A673 (cell line): ENCODE measurements at regions not wholly inside any gene's neighbourhood (a gene's known extent, or its start where the extent isn't known, plus 50 kb on each side); places are given as distances from the start of the nearest gene placed in this dataset.

ENCODE experiments used
- BruUV-seq: library from RNA; stranded (reverse); fragments of 400-500 nt; replicated peaks from 2 replicates; lab custom pipeline; 2021; lab: Mats Ljungman, UMichigan
- CTCF ChIA-PET: fragments of 300-600 bp; sonication (Branson Sonifier 250); formaldehyde crosslinking; loops from one replicate; lab custom pipeline; 2022; ENCODE audit warnings: antibody characterized with exemption; lab: Charles Lee
- POLR2A ChIA-PET: fragments of 300-600 bp; sonication (Branson Sonifier 250); formaldehyde crosslinking; loops from one replicate; lab custom pipeline; 2022; ENCODE audit warnings: antibody characterized with exemption; ENCODE audit not compliant: low non-redundant PET; lab: Charles Lee
- DNase-seq: peaks from one replicate; pipeline ENCODE4 v3.0.0-alpha.2; 2015; ENCODE audit warnings: low spot score
- H3K27ac ChIP-seq: fragments of 200-600 bp; sonication (generic); 2 replicates; pipeline ENCODE4 v1.5.1; 2016; ENCODE audit warnings: mixed run types, low read depth, mild to moderate bottlenecking, mixed read lengths, antibody characterized with exemption, low read length; ENCODE audit not compliant: poor library complexity, severe bottlenecking
- H3K27me3 ChIP-seq: fragments of 200-600 bp; sonication (generic); replicated peaks from 2 replicates; pipeline ENCODE4 v1.6.1; 2017; ENCODE audit warnings: mixed run types, low read depth, mild to moderate bottlenecking, mixed read lengths, antibody characterized with exemption, low read length; ENCODE audit not compliant: insufficient read depth, poor library complexity
- H3K36me3 ChIP-seq: fragments of 200-600 bp; sonication (generic); 2 replicates; pipeline ENCODE4 v1.6.1; 2016; ENCODE audit warnings: mixed run types, mild to moderate bottlenecking, mixed read lengths, antibody characterized with exemption, low read length; ENCODE audit not compliant: insufficient read depth, poor library complexity, severe bottlenecking
- H3K4me1 ChIP-seq: fragments of 200-600 bp; sonication (generic); 2 replicates; pipeline ENCODE4 v1.6.1; 2017; ENCODE audit warnings: mixed run types, mild to moderate bottlenecking, mixed read lengths, antibody characterized with exemption, low read length; ENCODE audit not compliant: insufficient read depth, poor library complexity, severe bottlenecking
- H3K4me3 ChIP-seq: fragments of 200-600 bp; sonication (generic); 2 replicates; pipeline ENCODE4 v1.5.1; 2016; ENCODE audit warnings: low read depth, mixed run types, mild to moderate bottlenecking, mixed read lengths, low read length; ENCODE audit not compliant: poor library complexity, severe bottlenecking
- H3K9me3 ChIP-seq: fragments of 200-600 bp; sonication (generic); 2 replicates; pipeline ENCODE4 v1.6.1; 2016; ENCODE audit warnings: mixed run types, low read depth, mild to moderate bottlenecking, mixed read lengths, antibody characterized with exemption, low read length; ENCODE audit not compliant: poor library complexity, severe bottlenecking
- EZH2 ChIP-seq: fragments of 200-600 bp; sonication (generic); IDR thresholded peaks from 2 replicates; pipeline ENCODE4 v1.6.1; 2017; ENCODE audit warnings: borderline replicate concordance, low read depth, mild to moderate bottlenecking, mixed read lengths, antibody characterized with exemption, low read length; ENCODE audit not compliant: poor library complexity, severe bottlenecking
- intact Hi-C: fragments of 100-400 bp; cut with micrococcal nuclease; formaldehyde crosslinking; loops from one replicate; pipeline ENCODE4 v1.10.0; 2022; ENCODE audit not compliant: unreplicated experiment
- TF ChIP-seq, protein P1 (sequence below): fragments of 300-800, 200-600 bp; sonication (generic); conservative IDR thresholded peaks from 2 replicates; pipeline ENCODE4 v1.5.1; 2017; ENCODE audit warnings: low read depth, mild to moderate bottlenecking, antibody characterized with exemption, low read length, moderate library complexity, mixed read lengths

DNA sequence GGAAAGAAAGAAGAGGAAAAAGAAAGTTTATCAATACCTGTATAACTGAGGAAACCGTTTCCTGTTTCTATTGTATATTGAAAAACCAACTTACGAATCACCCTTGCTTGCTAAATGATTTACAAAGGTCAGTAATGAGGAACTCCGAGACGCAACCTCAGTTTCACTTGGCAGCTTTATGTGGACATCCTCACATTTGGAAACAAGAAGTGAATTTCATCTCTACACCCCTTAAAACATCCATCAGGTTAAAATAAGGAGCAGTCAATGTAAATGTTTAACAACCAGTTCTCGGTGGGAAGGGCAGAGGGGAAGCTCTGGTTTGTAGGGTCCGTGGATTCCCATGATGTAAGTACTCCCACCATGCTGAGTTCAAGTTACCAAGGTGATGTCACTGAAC is 481.7 kb upstream of the RUNX1 start:
- intact Hi-C loops: no loop called here
- DNase-seq: no peak
- H3K27me3 ChIP-seq: peaks cover 12% of the 10 kb centered on the region
- no TSS peak for BruUV-seq
- no peaks in the 10 kb centered on the region for H3K36me3 ChIP-seq
- H3K4me3 ChIP-seq: no peak overlapping the region
- ChIA-PET POLR2A (no interaction called here), CTCF (no interaction called here)
- H3K9me3 ChIP-seq: no peaks in the 10 kb centered on the region
- H3K4me1 ChIP-seq: no peaks in the 10 kb centered on the region
- TF ChIP-seq, protein P1, sequence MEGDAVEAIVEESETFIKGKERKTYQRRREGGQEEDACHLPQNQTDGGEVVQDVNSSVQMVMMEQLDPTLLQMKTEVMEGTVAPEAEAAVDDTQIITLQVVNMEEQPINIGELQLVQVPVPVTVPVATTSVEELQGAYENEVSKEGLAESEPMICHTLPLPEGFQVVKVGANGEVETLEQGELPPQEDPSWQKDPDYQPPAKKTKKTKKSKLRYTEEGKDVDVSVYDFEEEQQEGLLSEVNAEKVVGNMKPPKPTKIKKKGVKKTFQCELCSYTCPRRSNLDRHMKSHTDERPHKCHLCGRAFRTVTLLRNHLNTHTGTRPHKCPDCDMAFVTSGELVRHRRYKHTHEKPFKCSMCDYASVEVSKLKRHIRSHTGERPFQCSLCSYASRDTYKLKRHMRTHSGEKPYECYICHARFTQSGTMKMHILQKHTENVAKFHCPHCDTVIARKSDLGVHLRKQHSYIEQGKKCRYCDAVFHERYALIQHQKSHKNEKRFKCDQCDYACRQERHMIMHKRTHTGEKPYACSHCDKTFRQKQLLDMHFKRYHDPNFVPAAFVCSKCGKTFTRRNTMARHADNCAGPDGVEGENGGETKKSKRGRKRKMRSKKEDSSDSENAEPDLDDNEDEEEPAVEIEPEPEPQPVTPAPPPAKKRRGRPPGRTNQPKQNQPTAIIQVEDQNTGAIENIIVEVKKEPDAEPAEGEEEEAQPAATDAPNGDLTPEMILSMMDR: no peak
- no peak for TF ChIP-seq EZH2
- no peak overlapping the region for H3K27ac ChIP-seq

DNA sequence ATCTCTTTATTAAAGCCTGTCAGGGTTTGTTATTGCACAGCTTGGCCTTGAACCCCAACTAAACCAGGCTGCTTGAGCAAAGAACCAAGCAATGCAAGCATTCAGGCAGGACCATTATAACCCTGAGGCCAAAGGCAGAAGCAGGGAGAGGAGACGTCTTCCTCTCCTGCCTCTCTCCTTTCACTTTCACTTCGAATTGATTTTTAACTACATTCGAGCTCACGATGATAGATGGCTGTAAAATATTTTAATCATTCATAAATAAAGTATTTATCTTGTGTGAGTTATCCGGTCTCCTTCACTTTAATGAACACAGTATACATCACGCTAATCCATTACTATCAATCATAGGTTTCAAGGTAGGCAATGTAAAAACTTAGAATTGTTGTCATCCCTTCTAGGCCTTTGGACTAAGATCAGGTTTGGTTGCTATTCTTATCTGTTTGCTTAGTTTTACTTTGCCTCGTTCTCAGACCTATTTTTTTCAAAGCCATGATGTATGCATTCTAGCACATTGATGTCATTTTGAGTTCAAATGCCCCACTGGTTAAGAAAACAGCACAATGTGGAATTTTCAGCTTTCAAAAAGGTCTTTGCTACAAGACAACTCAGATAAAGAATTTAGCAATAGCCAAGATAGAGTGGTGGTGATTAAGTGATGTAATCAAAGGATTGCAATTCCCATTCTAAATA is 480.2 kb upstream of the RUNX1 start:
- intact Hi-C loops: no loop called here
- H3K4me3 ChIP-seq: peak overlapping the region; percentile 22
- CTCF ChIA-PET: no interaction called here

DNA sequence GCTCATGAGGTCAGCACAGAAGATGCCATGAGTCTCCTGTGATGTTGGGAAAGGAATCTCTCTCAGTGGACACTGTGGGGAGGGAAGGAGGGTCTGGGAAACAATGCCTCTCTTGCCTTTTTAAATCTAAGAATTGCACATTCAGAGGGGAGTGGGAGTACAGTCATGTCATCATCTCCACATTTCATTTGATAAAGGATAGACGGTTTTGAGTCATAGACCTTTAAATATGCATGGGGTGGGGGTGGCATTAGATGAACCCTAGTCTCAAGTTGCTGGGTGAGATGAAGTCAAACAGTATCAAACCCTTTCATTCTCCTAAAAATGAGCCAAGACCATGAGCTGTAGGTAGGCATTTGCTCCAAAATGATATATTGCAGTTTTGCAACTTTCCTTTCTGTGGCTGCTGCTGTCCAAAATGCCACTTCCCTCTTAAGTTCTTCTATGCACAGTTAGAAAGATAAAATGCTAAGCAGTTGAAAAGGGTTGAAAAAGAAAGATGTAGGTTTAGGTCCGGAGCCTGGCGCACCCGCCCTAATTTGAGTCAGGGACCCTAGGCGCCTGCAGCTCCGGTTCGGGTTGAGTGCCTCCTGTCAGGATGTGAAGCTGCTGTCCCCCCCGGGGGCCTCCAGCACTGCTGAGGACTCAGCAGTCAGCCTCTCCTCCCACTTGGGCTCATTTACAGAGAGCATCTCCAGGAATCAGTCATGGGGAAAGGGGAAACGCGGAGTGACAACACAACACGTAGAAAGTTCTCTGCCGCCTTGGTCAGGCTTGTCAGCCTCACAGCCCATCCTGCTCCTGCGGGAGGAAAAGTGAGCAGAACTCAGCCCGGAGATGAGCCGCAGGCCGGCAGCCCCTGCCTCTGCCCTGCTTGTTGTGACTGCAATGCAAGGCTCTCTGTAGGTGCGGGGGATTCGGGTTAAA is 479.3 kb upstream of the RUNX1 start:
- POLR2A ChIA-PET: no interaction called here
- no TSS peak for BruUV-seq
- TF ChIP-seq EZH2: peak; percentile 36
- TF ChIP-seq, protein P1: no peak
- Histone ChIP-seq H3K36me3 (no peaks in the 10 kb centered on the region), H3K4me3 (peak overlapping the region; percentile 22), H3K4me1 (no peaks in the 10 kb centered on the region), H3K9me3 (no peaks in the 10 kb centered on the region), H3K27ac (no peak overlapping the region), H3K27me3 (peaks cover 12% of the 10 kb centered on the region)
- CTCF ChIA-PET: no interaction called here
- DNase-seq: no peak
- intact Hi-C loops: no loop called here

More for the DNA sequence above, 480.2 kb upstream of the RUNX1 start:
- no peaks in the 10 kb centered on the region for H3K4me1 ChIP-seq
- TF ChIP-seq EZH2: no peak
- TF ChIP-seq, protein P1: no peak
- H3K27me3 ChIP-seq: peaks cover 12% of the 10 kb centered on the region
- H3K36me3 ChIP-seq: no peaks in the 10 kb centered on the region
- POLR2A ChIA-PET: no interaction called here
- no peak overlapping the region for H3K27ac ChIP-seq
- DNase-seq: no peak
- no peaks in the 10 kb centered on the region for H3K9me3 ChIP-seq
- BruUV-seq: no TSS peak
